Mammary epithelial cell (primary cell): ENCODE measurements at regions not wholly inside any gene's neighbourhood (a gene's known extent, or its start where the extent isn't known, plus 50 kb on each side); places are given as distances from the start of the nearest gene placed in this dataset.

Source experiments
- CTCF ChIP-seq, 2 donors: IDR thresholded peaks in 1 of 2; conservative IDR thresholded peaks in 1 of 2; 2 replicates each; pipeline ENCODE4 v1.5.1; 2011 to 2012; ENCODE audit warnings: inconsistent platforms in 2 of 2, low read length in 2 of 2, mild to moderate bottlenecking in 2 of 2, control low read depth in 1 of 2, low read depth in 1 of 2; ENCODE audit not compliant: insufficient read depth in 1 of 2; ENCODE audit errors: extremely low read depth in 1 of 2
- EZH2 ChIP-seq: IDR thresholded peaks from 2 replicates; pipeline ENCODE4 v1.6.1; 2012; ENCODE audit warnings: low read length, inconsistent platforms, borderline replicate concordance

GRCh38 chr7:33673029-33673700, 232.2 kb upstream of the BMPER start:
- TF ChIP-seq CTCF (conservative IDR thresholded peaks at IDR 0.05 in 1 of 2, IDR thresholded peaks at IDR 0.05 in 1 of 2; ENCODE audit: extremely low read depth in 1 of 2, insufficient read depth in 1 of 2, low read depth in 1 of 2, low read length in 2 of 2) (peak in 1 of 2 donors; percentile 6), EZH2 (no peak)
